Choroid plexus epithelial cell (primary cell): ENCODE measurements at regions not wholly inside any gene's neighbourhood (a gene's known extent, or its start where the extent isn't known, plus 50 kb on each side); places are given as distances from the start of the nearest gene placed in this dataset.

Experiments used
- DNase-seq: peaks from one replicate; pipeline ENCODE4 v3.0.0-alpha.2; 2010; ENCODE audit warnings: low read depth
- H3K4me3 ChIP-seq: 2 replicates; pipeline ENCODE4 v1.5.1; 2011; ENCODE audit warnings: low read depth, mild to moderate bottlenecking, control low read depth, low read length, moderate library complexity
- TF ChIP-seq, protein P1 (sequence below): conservative IDR thresholded peaks from 2 replicates; pipeline ENCODE4 v1.5.1; 2011; ENCODE audit warnings: low read depth, mild to moderate bottlenecking, control low read depth, inconsistent platforms, low read length, moderate library complexity

DNA sequence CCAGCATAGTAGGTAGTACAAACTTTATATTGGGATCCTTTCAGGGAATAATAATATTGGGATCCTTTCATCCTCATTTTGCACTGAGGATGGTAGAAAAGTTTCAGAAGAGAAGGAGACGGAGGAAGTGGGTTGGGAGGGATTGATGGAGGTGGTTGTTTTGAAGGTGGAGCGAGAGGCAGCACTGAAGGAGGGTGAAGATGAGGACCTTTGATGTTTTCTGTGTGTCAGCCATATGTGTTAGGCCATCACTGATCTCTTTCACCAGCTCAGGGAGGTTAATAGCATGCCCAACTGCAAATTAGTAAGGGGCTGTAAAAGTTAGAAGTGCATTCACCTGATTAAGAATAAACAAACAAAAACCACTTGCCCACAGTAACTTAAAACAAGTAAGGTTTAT lies 275.5 kb upstream of the B3GAT1 start:
- DNase-seq, result no peak
- H3K4me3 ChIP-seq, result no peak overlapping the region
- TF ChIP-seq, protein P1, sequence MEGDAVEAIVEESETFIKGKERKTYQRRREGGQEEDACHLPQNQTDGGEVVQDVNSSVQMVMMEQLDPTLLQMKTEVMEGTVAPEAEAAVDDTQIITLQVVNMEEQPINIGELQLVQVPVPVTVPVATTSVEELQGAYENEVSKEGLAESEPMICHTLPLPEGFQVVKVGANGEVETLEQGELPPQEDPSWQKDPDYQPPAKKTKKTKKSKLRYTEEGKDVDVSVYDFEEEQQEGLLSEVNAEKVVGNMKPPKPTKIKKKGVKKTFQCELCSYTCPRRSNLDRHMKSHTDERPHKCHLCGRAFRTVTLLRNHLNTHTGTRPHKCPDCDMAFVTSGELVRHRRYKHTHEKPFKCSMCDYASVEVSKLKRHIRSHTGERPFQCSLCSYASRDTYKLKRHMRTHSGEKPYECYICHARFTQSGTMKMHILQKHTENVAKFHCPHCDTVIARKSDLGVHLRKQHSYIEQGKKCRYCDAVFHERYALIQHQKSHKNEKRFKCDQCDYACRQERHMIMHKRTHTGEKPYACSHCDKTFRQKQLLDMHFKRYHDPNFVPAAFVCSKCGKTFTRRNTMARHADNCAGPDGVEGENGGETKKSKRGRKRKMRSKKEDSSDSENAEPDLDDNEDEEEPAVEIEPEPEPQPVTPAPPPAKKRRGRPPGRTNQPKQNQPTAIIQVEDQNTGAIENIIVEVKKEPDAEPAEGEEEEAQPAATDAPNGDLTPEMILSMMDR, result no peak

DNA sequence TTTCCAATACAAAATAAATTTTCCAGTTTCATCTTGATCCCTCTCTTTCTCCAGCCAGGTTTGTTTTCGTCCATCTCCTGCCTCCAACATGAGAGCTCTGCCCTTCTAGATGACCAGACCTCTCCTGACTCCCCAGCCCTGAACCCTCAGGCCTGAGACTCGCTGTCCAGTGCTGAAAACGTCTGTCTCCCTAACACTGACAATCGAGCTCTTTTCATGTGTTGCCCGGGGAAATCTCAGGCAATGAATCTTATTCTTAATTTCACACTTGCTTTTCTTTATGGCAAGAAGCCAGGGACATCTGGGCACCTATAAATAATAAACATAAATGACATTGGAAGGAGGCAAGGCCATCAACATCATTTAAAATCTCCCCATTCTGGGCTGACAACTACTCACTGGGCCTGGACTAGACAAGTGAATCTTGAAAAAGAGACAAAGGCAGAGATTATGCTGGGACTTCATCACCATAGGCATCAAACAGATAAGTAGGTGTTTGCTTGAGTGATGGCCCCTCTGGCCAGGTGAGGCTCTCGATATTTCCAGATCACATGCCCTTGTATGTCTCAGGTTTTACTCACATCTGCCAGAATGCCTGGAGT lies 274.5 kb upstream of the B3GAT1 start:
- DNase-seq, result no peak
- TF ChIP-seq, protein P1, result no peak
- H3K4me3 ChIP-seq, result no peak overlapping the region

DNA sequence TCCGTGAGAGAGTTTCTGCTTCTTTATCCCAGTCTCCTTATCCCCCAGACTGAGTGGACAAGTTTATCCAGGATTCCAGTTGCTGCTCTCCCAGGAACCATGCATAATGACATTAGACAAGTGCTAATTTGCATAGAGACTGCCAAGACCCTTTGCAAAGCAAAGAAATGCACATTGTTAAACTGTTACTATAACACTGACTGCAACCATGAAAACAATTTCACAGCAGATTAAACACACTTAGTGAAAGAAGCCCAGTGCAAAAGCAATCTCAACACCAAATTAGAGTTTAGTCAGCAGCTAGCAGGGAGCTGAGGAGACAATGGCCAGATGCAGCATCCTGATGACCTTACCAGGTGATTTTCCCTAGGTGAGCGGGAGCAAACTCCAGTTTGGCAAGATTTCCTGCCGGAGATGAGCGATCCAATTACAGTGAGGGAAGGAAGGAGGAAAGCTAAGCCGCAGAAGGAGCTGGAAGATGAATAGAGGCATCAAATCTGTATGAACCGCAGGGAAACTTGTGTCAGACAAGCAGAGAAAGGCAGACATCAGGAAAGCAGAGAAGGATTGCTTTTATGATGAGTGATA lies 273.8 kb upstream of the B3GAT1 start:
- no peak for DNase-seq
- H3K4me3 ChIP-seq, result no peak overlapping the region
- TF ChIP-seq, protein P1, result no peak

DNA sequence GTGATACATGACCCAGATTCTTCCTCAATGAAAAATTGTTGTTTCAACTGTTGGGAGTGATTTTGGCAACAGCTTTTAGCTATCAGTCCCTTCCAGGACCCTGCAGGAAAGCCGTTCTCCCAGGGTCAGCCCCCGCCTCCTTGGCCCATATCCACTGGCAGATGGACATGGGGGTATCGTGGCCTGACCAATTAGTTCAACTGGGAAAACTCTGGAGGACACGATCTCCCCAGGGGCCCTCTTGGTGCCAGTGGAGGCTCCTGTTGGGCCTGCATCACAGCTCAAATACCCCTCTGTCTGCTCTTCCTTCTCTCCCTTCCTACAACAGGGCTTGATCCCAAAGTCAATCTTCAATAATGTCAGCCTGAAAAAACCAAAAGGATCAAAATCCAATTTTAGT lies 272.5 kb upstream of the B3GAT1 start:
- DNase-seq, result no peak
- TF ChIP-seq, protein P1, result no peak
- H3K4me3 ChIP-seq, result no peak overlapping the region

DNA sequence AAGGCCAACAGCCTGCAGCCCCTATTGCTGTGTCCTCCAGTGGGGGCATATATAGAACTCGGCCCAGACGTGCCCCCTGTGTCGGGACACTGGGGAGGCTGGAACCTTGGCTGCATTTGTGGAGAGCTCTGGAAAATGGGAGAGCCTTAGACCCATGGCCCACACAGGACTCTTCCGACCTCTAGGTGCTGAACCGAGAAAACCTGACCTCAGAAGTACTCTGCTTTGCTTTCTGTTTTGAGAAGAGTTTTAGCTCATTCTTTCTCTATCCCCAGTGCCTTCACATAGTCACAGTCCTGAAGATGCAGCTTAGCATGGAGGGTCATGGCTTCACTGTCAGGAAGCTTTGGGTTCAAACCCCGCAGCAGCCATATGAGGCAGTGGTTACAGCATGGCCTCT lies 271.8 kb upstream of the B3GAT1 start:
- DNase-seq, result no peak
- no peak overlapping the region for H3K4me3 ChIP-seq
- TF ChIP-seq, protein P1, result no peak

DNA sequence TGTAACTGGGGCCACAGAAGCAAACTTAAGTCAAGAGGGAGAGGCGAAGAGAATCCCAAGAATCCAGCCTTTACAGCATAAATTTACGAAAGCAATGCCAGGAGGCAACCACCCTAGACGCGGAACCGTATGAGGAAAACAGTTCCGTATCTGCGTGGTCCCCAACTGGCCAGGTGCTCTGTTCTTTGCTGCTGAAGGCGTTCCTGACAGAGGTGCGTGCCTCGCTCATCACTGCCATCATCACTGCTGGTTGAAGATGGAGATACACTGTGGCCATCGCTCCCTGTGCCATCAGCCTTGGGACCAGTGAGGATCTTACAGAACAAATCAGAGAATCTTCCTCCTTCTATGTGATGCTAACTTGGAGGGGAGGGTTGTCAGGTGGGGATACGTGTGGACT lies 270.5 kb upstream of the B3GAT1 start:
- no peak for DNase-seq
- no peak overlapping the region for H3K4me3 ChIP-seq
- TF ChIP-seq, protein P1, result no peak

DNA sequence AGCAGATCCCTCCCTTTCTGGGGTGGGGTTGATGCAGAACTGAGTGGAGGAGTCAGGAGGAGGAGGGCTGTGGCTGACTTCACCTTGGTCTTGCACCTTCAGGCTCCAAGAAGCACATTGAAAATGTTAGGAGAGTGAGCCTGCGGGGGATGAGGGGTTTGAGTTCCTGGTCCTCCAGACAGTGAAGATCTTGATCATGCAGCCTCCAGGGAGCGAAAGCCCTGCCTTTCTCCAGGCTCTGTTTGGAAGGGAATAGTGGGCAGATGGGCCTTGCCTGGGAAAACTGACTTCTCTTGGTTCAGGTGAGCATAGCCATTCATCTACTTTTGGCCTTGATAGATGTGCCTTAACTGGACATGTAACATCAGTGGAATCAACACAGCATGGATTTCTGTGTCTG lies 267.6 kb upstream of the B3GAT1 start:
- H3K4me3 ChIP-seq, result no peak overlapping the region
- no peak for DNase-seq
- TF ChIP-seq, protein P1, result no peak
